GM19035 (cell line): ENCODE measurements at regions not wholly inside any gene's neighbourhood (a gene's known extent, or its start where the extent isn't known, plus 50 kb on each side); places are given as distances from the start of the nearest gene placed in this dataset.
"Not testable (repeated sequence)": the region's sequence is repeated elsewhere in the genome, so short reads cannot be mapped to it uniquely, and the experiment has no call there.

Experiments used
- ATAC-seq: cut with Tn5 transposase; IDR thresholded peaks from one replicate; pipeline ENCODE4 v1.9.1; 2021; ENCODE audit not compliant: unreplicated experiment

- no peak for ATAC-seq
Observed at GRCh38 chr5:92374859-92375258, 991.7 kb upstream of the ARRDC3 start.

DNA sequence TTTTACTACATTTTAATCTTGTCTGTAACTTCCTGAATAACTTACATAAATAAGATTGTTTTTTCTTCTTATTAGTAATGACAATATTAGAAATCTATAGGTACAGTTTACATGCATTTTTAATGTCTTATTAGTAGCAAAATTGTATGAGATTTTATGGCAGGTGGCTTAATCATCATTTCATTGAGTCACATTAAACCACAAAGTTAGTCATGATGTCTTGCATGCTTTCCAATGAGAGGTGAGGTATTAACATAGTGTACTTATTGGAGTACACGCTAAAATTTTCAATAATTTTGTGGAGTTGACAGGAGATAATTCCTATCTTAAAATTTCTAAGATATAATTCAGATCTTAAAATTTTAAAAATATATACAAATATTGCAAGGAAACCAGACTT, 989.6 kb upstream of the ARRDC3 start:
- ATAC-seq: no peak

DNA sequence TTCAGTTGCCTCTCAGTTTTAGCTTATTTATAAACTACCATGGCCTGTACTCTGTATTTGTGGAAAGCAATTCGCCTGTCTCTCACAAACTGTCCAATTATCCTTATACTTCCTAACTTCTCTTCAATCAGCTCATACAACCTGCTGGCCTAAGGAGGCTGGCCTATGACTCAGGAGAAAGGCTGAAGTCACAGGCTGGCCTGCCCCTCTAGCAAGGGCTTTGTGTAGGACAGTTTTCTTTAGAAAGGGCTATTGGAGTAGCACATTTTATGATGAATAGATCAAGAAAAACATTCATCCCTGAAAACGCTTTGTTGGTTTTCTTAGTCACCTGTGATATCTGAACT, 988.7 kb upstream of the ARRDC3 start:
- no peak for ATAC-seq

DNA sequence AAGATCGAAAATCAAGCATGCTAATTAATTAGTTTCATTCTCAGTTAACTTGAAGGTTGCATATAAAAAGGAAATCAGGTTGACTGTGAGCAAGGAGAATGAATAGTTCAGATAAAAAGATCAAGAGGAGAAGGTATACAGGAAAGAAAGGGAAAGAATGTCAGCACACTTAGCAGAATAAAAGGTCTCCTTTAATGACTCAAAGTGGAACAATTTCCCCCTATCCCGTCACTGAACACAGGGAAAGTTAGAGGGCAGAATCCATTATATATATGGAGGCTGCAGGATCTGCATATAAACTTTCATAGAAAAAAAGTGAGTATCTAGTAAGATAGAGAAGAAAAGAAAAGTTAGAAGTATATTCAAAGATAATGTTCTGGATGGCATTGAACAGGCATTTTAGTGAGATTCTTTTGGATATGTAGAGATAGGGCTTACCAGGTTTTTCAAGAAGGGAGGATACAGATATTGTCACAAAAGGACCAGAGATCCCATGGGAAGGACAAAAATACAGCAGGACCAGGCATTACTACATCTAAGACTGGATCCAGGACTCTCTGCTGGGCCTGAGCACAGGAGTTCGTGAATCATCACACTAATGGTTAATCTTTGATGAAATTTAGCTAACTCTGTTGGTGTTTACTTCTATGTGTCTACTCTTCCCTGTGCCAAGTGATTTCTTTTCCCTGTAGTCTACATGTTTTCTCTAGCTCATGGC, 988.2 kb upstream of the ARRDC3 start:
- ATAC-seq: no peak

- no peak for ATAC-seq
Observed at GRCh38 chr5:92370032-92370431, 986.9 kb upstream of the ARRDC3 start.

DNA sequence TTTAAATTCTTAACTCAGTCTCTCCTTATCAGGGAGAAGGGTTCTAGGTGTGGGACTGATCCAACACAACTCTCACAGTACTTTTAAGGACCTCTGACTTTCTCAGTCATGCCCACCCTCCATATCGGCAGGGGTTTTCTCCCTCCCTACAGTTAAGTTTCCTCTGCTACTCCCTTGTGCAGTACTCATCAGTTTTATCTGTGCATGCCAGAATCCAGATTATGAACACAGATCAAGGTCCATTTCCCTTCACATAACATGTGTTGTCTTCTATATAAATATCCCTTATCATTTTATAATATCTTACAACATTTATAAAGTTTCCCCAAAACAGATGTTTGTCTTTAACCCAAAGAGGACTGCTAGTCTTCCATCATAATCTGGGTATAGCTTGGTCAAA, 986.5 kb upstream of the ARRDC3 start:
- ATAC-seq: no peak

DNA sequence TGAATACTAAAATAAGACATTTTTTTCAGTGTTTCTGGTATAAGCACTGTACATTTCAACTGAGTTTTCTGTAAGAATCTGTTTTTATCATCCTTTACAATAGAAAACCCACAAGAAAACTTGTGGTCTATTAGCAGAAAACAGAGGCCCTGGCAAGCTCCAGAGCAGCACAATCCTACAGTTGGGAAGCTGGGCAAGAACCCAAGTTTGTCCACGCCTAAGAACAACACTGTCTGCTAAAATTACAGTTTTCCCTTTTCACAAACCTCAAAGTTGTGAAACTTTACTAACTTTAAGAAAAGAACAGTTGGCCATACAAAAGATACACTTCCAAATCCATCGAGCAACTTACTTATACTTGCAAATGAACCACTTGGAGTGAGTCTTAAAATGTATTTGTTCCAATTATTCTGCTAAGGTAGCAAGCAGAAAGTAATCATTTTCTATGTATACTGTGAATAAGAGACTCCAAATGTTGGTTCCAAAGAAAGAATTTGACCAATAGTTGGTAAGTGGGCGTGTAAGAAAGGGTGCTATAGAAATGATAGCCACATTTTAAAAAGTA, 982.0 kb upstream of the ARRDC3 start:
- ATAC-seq: no peak

- no peak for ATAC-seq
Observed at GRCh38 chr5:92353107-92354030, 970.3 kb upstream of the ARRDC3 start.

DNA sequence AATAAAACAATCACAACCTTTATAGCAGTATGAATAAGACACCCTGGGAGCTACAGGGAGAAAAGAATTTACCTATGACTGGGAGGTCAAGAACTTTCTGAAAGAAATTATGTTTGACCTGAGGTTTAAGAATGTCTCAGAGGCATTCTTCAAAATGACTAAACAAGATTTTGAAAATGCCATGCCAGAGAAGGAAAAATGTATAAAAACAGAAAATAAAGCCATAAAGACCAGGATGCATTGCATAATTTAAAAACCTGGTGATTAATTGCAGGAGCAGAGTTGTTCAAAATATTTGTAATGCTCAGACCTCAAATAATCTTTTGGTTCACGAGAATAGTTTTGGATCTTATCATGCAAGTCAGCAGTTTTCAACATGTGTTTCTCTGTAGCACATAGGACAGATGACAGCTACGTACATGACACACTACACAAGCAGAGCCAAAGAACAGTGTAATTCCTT, 954.7 kb upstream of the ARRDC3 start:
- no peak for ATAC-seq

DNA sequence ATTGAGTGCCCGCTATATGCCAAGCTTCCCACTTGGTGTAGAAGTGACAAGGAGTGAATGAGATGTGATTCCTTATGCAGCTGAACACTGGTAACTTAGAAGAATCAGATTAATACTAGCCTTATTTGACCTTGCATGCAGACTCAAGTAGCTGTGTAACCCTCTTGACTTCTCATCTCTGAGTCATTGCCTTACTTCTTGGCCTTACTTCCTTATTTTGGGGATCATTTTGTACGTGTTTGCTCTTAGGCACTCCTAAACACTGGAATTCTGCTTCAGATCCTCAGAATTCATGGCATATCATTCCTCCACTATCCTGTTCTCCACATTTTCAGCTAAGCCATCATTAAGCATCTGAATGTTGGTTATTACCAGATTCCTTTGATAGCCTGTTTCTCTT, 948.9 kb upstream of the ARRDC3 start:
- no peak for ATAC-seq

DNA sequence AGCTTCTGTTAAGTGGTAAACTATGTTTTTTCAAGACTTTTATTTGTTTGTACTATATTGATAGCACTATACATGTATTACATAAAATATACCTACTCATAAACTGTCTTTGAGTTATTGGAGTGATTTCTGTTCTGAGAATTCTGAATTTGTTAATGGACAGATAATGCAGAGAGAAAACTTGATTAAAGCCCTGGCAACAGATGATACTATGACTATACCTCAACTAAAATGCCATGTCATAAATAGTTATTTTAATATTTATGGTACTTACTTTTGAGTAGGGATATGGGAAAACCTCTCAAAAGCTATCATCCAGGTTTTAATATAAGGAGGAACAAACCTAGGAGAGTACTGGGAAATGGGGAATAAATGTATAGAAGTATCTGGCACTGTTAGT, 947.2 kb upstream of the ARRDC3 start:
- ATAC-seq: no peak

DNA sequence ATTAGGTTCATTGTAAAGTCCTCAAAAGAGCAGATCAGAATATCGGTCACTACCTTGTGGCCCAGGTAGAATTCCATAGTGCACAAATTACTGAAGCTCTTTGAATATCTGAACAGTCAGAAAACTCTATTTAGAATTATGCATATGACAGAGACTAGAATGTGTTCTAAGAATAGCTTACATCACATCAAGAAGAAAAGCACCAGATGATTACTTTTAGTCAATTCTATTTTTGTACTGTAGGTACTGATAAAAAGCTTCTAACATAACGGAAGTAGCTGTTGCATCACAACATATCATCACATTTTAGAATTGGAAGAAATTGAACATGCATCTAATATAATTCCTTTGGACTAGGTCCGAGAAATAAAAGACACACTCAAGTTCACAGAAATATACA, 946.6 kb upstream of the ARRDC3 start:
- ATAC-seq: no peak

GRCh38 chr5:92328584-92329259, 945.6 kb upstream of the ARRDC3 start:
- no peak for ATAC-seq

- no peak for ATAC-seq
Observed at GRCh38 chr5:92320446-92320845, 937.3 kb upstream of the ARRDC3 start.

DNA sequence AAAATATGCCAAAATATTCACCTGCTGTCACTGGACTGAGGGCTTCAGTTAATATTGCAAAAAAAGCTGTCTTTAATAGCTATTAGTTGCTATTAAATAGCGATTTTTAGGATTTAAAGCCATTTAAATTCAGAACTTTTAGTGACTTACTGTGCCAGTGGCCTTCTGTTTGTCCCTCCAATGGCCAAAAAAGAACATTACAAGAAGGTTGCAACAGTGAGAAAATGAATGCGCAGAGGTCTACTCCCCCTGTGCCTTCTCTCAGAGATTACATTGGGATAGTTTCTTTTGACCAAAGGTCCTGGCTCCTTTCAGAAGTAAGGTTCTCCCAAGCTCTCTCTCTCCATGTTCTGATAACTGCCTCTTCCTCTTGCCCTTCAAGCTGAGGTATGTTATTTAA, 930.3 kb upstream of the ARRDC3 start:
- no peak for ATAC-seq

DNA sequence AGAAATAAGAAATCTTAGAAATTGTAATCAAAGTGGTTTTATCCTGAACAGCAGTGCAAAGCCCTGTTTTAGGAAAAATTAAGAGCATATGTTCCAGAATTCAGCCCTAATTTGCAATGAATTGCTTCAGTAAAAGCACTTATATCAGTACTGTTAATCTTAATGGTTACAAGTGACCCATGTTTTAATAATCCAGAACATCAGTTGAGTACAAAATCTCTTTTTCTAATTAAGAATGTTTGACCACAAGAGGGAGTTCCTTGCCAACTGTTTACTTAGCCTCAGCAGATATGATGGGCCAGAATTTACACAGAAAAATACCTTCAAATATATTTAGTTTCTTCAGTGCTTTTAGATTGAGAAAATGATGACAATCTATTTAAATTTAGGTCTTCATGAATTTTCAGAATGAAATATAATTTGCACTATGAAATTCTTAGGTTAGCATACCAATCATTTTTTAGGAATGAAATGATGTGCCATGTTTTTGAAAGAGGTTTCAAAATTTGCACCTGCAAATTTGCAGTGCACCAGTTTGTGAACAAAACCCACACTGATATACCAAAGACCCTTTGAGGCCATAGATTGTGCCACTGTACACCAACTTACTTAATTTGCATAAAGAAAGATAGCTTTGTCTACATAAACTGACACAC, 926.3 kb upstream of the ARRDC3 start:
- ATAC-seq: no peak

GRCh38 chr5:92308679-92309078, 925.6 kb upstream of the ARRDC3 start:
- ATAC-seq: no peak

DNA sequence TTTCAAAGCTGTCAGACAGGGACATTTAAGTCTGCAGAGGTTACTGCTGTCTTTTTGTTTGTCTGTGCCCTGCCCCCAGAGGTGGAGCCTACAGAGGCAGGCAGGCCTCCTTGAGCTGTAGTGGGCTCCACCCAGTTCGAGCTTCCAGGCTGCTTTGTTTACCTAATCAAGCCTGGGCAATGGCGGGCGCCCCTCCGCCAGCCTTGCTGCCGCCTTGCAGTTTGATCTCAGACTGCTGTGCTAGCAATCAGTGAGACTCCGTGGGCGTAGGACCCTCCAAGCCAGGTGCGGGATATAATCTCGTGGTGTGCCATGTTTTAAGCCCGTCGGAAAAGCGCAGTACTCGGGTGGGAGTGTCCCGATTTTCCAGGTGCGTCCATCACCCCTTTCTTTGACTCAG, 919.2 kb upstream of the ARRDC3 start:
- not testable (repeated sequence) for ATAC-seq

DNA sequence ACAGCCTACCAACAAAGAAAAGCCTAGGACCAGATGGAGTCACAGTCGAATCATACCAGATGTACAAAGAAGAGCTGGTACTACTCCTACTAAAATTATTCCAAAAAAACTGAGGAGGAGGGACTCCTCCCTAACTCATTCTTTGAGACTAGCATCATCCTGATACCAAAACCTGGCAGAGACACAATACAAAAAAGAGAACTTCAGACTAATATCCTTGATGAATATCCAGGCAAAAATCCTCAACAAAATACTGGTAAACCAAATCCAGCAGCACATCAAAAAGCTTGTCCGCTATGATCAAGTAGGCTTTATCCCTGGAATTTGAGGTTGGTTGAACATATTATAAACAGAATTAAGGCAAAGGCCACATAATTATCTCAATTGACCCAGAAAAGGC, 900.4 kb upstream of the ARRDC3 start:
- ATAC-seq: no peak

DNA sequence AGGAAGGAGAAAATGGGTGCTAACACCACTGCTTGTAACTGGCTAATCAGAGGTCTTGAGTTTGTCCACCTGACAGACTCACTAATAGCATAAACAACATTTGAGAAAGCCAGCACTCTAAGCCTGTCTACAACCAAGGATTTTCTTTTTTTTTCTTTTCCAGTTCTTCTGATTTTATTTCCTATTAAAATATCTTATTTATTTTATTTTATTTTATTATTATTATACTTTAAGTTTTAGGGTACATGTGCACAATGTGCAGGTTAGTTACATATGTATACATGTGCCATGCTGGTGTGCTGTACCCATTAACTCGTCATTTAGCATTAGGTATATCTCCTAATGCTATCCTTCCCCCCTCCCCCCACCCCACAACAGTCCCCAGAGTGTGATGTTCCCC, 888.6 kb upstream of the ARRDC3 start:
- not testable (repeated sequence) for ATAC-seq

DNA sequence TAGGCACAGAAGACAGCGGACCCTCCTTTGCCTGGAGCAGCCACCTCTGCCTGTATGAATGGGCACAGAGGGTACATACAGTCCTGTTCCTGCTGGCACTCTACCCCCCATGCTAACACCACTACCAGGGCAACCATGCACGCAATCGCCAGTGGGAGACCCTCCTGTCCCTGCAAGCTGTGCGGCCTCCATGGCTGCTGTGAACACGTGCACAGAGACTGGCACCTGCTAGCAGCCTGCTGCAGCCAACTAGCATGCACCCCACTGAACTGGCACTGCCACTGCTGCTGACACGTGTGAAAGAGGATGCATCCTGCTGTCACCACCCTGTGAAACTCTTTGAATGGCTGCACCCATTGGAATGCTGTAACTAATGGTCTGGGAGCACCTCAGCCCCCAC, 885.2 kb upstream of the ARRDC3 start:
- ATAC-seq: no peak
